Peyer's patch (tissue), 4 donors: ENCODE measurements at regions not wholly inside any gene's neighbourhood (a gene's known extent, or its start where the extent isn't known, plus 50 kb on each side); places are given as distances from the start of the nearest gene placed in this dataset.

Experiments
- DNase-seq, 3 donors: peaks; one replicate each; pipeline ENCODE4 v3.0.0-alpha.2; 2017 to 2019
- H3K27ac ChIP-seq, 4 donors: fragments of 200-600 bp; sonication (generic); one replicate each; pipeline ENCODE4 v1.5.1; 2016 to 2019
- H3K27me3 ChIP-seq, 2 donors: fragments of 200-600 bp; sonication (generic); one replicate each; pipeline ENCODE4 v1.5.1; 2019
- H3K36me3 ChIP-seq, 3 donors: fragments of 200-600 bp; sonication (generic); one replicate each; pipeline ENCODE4 v1.5.1; 2016 to 2019
- H3K4me1 ChIP-seq, 4 donors: fragments of 200-600 bp; sonication (generic); one replicate each; pipeline ENCODE4 v1.5.1; 2016 to 2019
- H3K4me3 ChIP-seq, 4 donors: fragments of 200-600 bp; sonication (generic); 1 replicate in 3 of 4; 2 replicates in 1 of 4; pipeline ENCODE4 v1.5.1; 2016 to 2019; ENCODE audit warnings: mild to moderate bottlenecking in 1 of 4
- H3K9me3 ChIP-seq, 4 donors: fragments of 200-600 bp; sonication (generic); one replicate each; pipeline ENCODE4 v1.5.1; 2016 to 2019; ENCODE audit warnings: mild to moderate bottlenecking in 1 of 4
- CTCF ChIP-seq, 6 experiments: fragments of 450-650 bp in 4 of 6; fragments of 200-600 bp in 2 of 6; sonication (generic) in 1 of 6; IDR thresholded peaks; one replicate each; pipeline ENCODE4 v1.5.1; 2017 to 2019; ENCODE audit warnings: antibody characterized with exemption in 6 of 6, mild to moderate bottlenecking in 3 of 6, moderate library complexity in 1 of 6
- POLR2A ChIP-seq, 2 donors: fragments of 450-650 bp; IDR thresholded peaks; one replicate each; pipeline ENCODE4 v1.5.1; 2017; ENCODE audit warnings: antibody characterized with exemption in 2 of 2, mild to moderate bottlenecking in 2 of 2, moderate library complexity in 2 of 2

- no peak for TF ChIP-seq CTCF (IDR thresholded peaks at IDR 0.05)
- TF ChIP-seq POLR2A (IDR thresholded peaks at IDR 0.05) = no peak
- Histone ChIP-seq H3K4me1 (no peaks in the 10 kb centered on the region), H3K27me3 (no peaks in the 10 kb centered on the region), H3K4me3 (no peak overlapping the region), H3K27ac (no peak overlapping the region), H3K9me3 (no peaks in the 10 kb centered on the region), H3K36me3 (no peaks in the 10 kb centered on the region)
- DNase-seq = no peak
These were observed 283.6 kb upstream of the ATP5MC3 start for GRCh38 chr2:175465101-175465500.

- Histone ChIP-seq H3K4me1 (no peaks in the 10 kb centered on the region), H3K4me3 (no peak overlapping the region), H3K36me3 (no peaks in the 10 kb centered on the region), H3K27me3 (no peaks in the 10 kb centered on the region), H3K9me3 (no peaks in the 10 kb centered on the region), H3K27ac (no peak overlapping the region)
- DNase-seq = no peak
- no peak for TF ChIP-seq CTCF (IDR thresholded peaks at IDR 0.05)
- no peak for TF ChIP-seq POLR2A (IDR thresholded peaks at IDR 0.05)
These were observed 282.8 kb upstream of the ATP5MC3 start for GRCh38 chr2:175464311-175464670.

GRCh38 chr2:175463589-175464310 is 282.2 kb upstream of the ATP5MC3 start:
- no peak for DNase-seq
- TF ChIP-seq POLR2A (IDR thresholded peaks at IDR 0.05) = no peak
- no peak for TF ChIP-seq CTCF (IDR thresholded peaks at IDR 0.05)
- Histone ChIP-seq H3K9me3 (no peaks in the 10 kb centered on the region), H3K4me1 (no peaks in the 10 kb centered on the region), H3K36me3 (no peaks in the 10 kb centered on the region), H3K27ac (no peak overlapping the region), H3K27me3 (no peaks in the 10 kb centered on the region), H3K4me3 (no peak overlapping the region)

- no peak for DNase-seq
- H3K27ac ChIP-seq = no peak overlapping the region
- H3K9me3 ChIP-seq = no peaks in the 10 kb centered on the region
- no peaks in the 10 kb centered on the region for H3K36me3 ChIP-seq
- H3K27me3 ChIP-seq = no peaks in the 10 kb centered on the region
- TF ChIP-seq POLR2A (IDR thresholded peaks at IDR 0.05) (no peak), CTCF (IDR thresholded peaks at IDR 0.05) (no peak)
- H3K4me1 ChIP-seq = no peaks in the 10 kb centered on the region
- no peak overlapping the region for H3K4me3 ChIP-seq
These were observed 281.7 kb upstream of the ATP5MC3 start for GRCh38 chr2:175463169-175463568.

- TF ChIP-seq POLR2A (IDR thresholded peaks at IDR 0.05) (no peak), CTCF (IDR thresholded peaks at IDR 0.05) (no peak)
- H3K9me3 ChIP-seq = no peaks in the 10 kb centered on the region
- no peak overlapping the region for H3K27ac ChIP-seq
- H3K4me3 ChIP-seq = no peak overlapping the region
- H3K4me1 ChIP-seq = no peaks in the 10 kb centered on the region
- no peak for DNase-seq
- H3K27me3 ChIP-seq = no peaks in the 10 kb centered on the region
- H3K36me3 ChIP-seq = no peaks in the 10 kb centered on the region
These were observed 280.7 kb upstream of the ATP5MC3 start for GRCh38 chr2:175462246-175462645.

- Histone ChIP-seq H3K4me1 (no peaks in the 10 kb centered on the region), H3K27ac (no peak overlapping the region), H3K27me3 (no peaks in the 10 kb centered on the region), H3K9me3 (no peaks in the 10 kb centered on the region), H3K36me3 (no peaks in the 10 kb centered on the region), H3K4me3 (no peak overlapping the region)
- DNase-seq = no peak
- TF ChIP-seq CTCF (IDR thresholded peaks at IDR 0.05) = no peak
- no peak for TF ChIP-seq POLR2A (IDR thresholded peaks at IDR 0.05)
These were observed 280.3 kb upstream of the ATP5MC3 start for GRCh38 chr2:175461839-175462238.
